AG04449 (cell line): ENCODE measurements at regions not wholly inside any gene's neighbourhood (a gene's known extent, or its start where the extent isn't known, plus 50 kb on each side); places are given as distances from the start of the nearest gene placed in this dataset.

ENCODE experiments used
- CTCF ChIA-PET: fragments of 350-600 bp; formaldehyde crosslinking; extraction: SDS; loops from one replicate; lab custom pipeline; 2021; ENCODE audit warnings: antibody characterized with exemption; lab: Yijun Ruan, JAX
- POLR2A ChIA-PET: fragments of 400-600, 350-600 bp; formaldehyde crosslinking; extraction: SDS; loops from one replicate; lab custom pipeline; 2020; ENCODE audit warnings: antibody characterized with exemption, inconsistent platforms; lab: Yijun Ruan, JAX
- DNase-seq: peaks from one replicate; pipeline ENCODE4 v3.0.0-alpha.2; 2010; ENCODE audit warnings: low read depth, low spot score
- H3K4me3 ChIP-seq: 2 replicates; pipeline ENCODE4 v1.5.1; 2011; ENCODE audit warnings: low read depth, mild to moderate bottlenecking, control low read depth, low read length
- CTCF ChIP-seq: IDR thresholded peaks from one replicate; pipeline ENCODE4 v1.5.1; 2011; ENCODE audit warnings: mild to moderate bottlenecking, moderate library complexity, low read length, control low read depth, inconsistent platforms; ENCODE audit not compliant: insufficient read depth; ENCODE audit errors: missing control alignments

- CTCF ChIA-PET: no interaction called here
- POLR2A ChIA-PET: no interaction called here
Measured at GRCh38 chr3:5425371-5425770, 237.9 kb downstream of the EDEM1 start.

GRCh38 chr3:5426094-5426883 is 238.8 kb downstream of the EDEM1 start:
- ChIA-PET CTCF (interaction anchor here (0.7 to 1.2 kb wide), 2 partner anchors 13 to 36 kb away, joined by 3 read pairs; no protein-coding TSS in a partner anchor), POLR2A (no interaction called here)
- H3K4me3 ChIP-seq: no peak overlapping the region
- no peak for DNase-seq
- TF ChIP-seq CTCF: peak; percentile 68

More at GRCh38 chr3:5425371-5425770, 237.9 kb downstream of the EDEM1 start:
- no peak overlapping the region for H3K4me3 ChIP-seq
- no peak for DNase-seq
- no peak for TF ChIP-seq CTCF

- POLR2A ChIA-PET: no interaction called here
- no peak overlapping the region for H3K4me3 ChIP-seq
- TF ChIP-seq CTCF: no peak
- no peak for DNase-seq
- CTCF ChIA-PET: interaction anchor here (0.5 to 1.2 kb wide), 4 partner anchors 14 to 200 kb away, joined by 3 read pairs; no protein-coding TSS in a partner anchor
Measured at GRCh38 chr3:5427021-5427420, 239.5 kb downstream of the EDEM1 start.

GRCh38 chr3:5427938-5428337 is 240.4 kb downstream of the EDEM1 start:
- DNase-seq: no peak
- H3K4me3 ChIP-seq: no peak overlapping the region
- TF ChIP-seq CTCF: no peak
- POLR2A ChIA-PET: no interaction called here
- CTCF ChIA-PET: interaction anchor here (1.1 kb wide), 1 partner anchor 201 kb away, joined by 3 read pairs; no protein-coding TSS in a partner anchor

GRCh38 chr3:5428607-5429516 is 241.4 kb downstream of the EDEM1 start:
- no peak for TF ChIP-seq CTCF
- no peak overlapping the region for H3K4me3 ChIP-seq
- ChIA-PET POLR2A (no interaction called here), CTCF (no interaction called here)
- DNase-seq: no peak

- no peak overlapping the region for H3K4me3 ChIP-seq
- ChIA-PET CTCF (no interaction called here), POLR2A (no interaction called here)
- TF ChIP-seq CTCF: no peak
- DNase-seq: no peak
Measured at GRCh38 chr3:5429517-5429890, 242.0 kb downstream of the EDEM1 start.
